ENCODE measurements at regions not wholly inside any gene's neighbourhood (a gene's known extent, or its start where the extent isn't known, plus 50 kb on each side); places are given as distances from the start of the nearest gene placed in this dataset.

DNA sequence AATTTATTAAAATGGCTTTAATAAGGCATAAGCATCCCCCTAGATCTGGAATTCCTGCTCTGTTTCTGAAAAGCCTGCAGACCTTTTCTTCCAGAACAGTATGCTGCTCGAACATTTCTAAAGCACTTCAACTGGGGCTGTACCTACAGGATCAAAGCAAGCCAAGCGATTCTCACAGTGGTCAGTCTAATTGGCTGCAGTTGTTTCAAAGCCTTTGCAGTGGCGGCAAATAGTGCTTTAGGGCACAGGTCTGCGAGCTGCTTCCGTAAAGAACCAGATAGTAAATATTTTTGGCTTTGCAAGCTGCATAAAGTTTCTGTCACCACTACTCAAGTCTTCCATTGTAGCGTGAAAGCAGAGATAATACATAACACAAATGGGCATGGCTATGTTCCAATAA lies 88.9 kb upstream of the FBXL4 start:
- TF ChIP-seq, protein P1, sequence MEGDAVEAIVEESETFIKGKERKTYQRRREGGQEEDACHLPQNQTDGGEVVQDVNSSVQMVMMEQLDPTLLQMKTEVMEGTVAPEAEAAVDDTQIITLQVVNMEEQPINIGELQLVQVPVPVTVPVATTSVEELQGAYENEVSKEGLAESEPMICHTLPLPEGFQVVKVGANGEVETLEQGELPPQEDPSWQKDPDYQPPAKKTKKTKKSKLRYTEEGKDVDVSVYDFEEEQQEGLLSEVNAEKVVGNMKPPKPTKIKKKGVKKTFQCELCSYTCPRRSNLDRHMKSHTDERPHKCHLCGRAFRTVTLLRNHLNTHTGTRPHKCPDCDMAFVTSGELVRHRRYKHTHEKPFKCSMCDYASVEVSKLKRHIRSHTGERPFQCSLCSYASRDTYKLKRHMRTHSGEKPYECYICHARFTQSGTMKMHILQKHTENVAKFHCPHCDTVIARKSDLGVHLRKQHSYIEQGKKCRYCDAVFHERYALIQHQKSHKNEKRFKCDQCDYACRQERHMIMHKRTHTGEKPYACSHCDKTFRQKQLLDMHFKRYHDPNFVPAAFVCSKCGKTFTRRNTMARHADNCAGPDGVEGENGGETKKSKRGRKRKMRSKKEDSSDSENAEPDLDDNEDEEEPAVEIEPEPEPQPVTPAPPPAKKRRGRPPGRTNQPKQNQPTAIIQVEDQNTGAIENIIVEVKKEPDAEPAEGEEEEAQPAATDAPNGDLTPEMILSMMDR (IDR thresholded peaks at IDR 0.05), result no peak
- no peak for TF ChIP-seq POLR2A (IDR thresholded peaks at IDR 0.05)
- Histone ChIP-seq H3K4me3 (no peak overlapping the region), H3K36me3 (no peaks in the 10 kb centered on the region), H3K27ac (no peak overlapping the region), H3K4me1 (no peaks in the 10 kb centered on the region), H3K9me3 (no peaks in the 10 kb centered on the region), H3K27me3 (no peaks in the 10 kb centered on the region)
- intact Hi-C loops (cut with DNase I; ENCODE audit: low total_unique reads), result no loop called here
- DNase-seq, result no peak

DNA sequence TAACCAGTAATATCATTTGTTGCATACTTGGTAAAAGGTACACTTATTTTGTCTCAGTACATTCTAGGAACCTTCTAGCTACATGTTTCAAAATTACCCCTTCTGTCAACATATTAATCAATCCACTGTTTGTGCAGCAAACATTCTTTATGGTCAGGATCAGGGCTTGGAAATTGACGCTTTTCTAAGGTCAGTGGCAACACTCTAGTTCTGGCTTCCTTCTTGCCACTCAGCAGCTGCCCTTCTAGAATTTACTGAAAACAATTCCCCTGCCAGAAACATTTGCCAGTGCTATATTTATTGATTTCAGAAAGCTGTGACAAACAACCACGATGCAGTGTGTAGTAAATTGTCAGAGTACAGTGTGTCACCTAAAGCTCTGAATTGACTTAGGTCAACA lies 84.7 kb upstream of the FBXL4 start:
- Histone ChIP-seq H3K4me3 (no peak overlapping the region), H3K27me3 (no peaks in the 10 kb centered on the region), H3K36me3 (no peaks in the 10 kb centered on the region), H3K9me3 (no peaks in the 10 kb centered on the region), H3K27ac (no peak overlapping the region), H3K4me1 (no peaks in the 10 kb centered on the region)
- no peak for DNase-seq
- intact Hi-C loops (cut with DNase I; ENCODE audit: low total_unique reads), result no loop called here
- TF ChIP-seq, protein P1 (IDR thresholded peaks at IDR 0.05), result no peak

DNA sequence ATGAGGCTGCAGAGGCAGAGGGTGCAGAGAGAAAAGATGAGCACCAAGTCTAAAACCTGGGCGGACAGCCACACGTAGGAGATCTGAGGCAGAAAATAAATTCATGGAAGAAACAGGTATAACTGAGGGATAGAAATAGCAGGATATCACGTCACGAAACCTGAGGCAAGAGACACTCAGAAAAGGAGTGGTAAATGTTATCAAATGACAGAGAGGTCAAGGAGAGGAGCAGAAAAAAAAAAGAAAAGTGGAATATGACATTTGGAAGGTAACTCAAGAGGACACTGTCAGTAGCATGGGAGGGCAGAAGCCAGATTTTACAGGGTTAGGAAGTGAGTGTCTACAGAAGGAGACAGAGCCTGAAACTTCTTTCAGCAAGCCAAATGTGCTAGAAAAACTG lies 84.2 kb upstream of the FBXL4 start:
- DNase-seq, result no peak
- TF ChIP-seq, protein P1 (IDR thresholded peaks at IDR 0.05), result no peak
- intact Hi-C loops (cut with DNase I; ENCODE audit: low total_unique reads), result no loop called here
- H3K4me3 ChIP-seq, result no peak overlapping the region
- H3K9me3 ChIP-seq, result no peaks in the 10 kb centered on the region
- H3K36me3 ChIP-seq, result no peaks in the 10 kb centered on the region
- no peaks in the 10 kb centered on the region for H3K4me1 ChIP-seq
- H3K27ac ChIP-seq, result no peak overlapping the region
- no peaks in the 10 kb centered on the region for H3K27me3 ChIP-seq

DNA sequence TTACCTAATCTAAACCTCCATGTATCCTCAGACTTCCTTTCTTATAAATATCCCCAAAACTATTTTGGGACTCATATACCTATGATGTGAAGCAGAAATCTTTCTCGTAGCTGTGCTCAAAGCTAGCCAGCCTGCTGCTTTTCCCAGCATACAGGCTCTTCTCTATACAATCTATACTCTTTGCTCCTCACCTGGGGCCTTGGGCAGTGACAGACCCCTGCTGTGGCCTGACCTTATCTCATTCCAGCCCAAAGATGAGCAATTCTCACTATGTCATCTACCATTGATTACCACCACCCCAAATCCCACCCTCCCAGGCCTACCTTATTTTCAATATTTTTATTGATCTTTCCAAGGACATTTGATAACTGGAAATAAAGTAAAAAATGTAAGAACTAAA lies 83.2 kb upstream of the FBXL4 start:
- H3K27ac ChIP-seq, result no peak overlapping the region
- H3K27me3 ChIP-seq, result no peaks in the 10 kb centered on the region

DNA sequence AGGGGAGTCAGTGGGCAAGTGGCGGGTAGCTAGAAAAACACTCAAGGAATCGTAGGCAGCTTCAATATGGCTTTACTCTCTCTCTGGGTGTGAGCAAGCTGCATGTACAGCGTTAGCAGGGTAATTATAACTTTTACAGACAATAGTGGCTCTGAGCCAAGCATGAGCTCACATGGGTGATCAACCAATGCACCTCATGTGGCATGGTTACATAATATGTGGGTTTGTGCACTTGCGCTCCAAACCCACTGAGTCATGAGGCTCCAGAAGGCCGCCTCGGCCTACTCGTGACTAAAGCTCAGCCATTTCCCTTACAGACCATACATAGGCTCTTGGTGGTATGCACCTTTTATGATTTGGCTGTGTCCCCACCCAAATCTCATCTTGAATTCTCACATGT lies 78.4 kb upstream of the FBXL4 start:
- Histone ChIP-seq H3K27me3 (no peaks in the 10 kb centered on the region), H3K9me3 (no peaks in the 10 kb centered on the region), H3K4me3 (no peak overlapping the region), H3K4me1 (no peaks in the 10 kb centered on the region), H3K36me3 (no peaks in the 10 kb centered on the region), H3K27ac (no peak overlapping the region)
- TF ChIP-seq, protein P1 (IDR thresholded peaks at IDR 0.05), result no peak
- TF ChIP-seq POLR2A (IDR thresholded peaks at IDR 0.05), result no peak
- intact Hi-C loops (cut with DNase I; ENCODE audit: low total_unique reads), result no loop called here
- DNase-seq, result no peak

More for the DNA sequence above, 83.2 kb upstream of the FBXL4 start:
- no peaks in the 10 kb centered on the region for H3K36me3 ChIP-seq
- TF ChIP-seq POLR2A (IDR thresholded peaks at IDR 0.05), result no peak
- TF ChIP-seq, protein P1 (IDR thresholded peaks at IDR 0.05), result no peak
- intact Hi-C loops (cut with DNase I; ENCODE audit: low total_unique reads), result no loop called here
- H3K4me1 ChIP-seq, result no peaks in the 10 kb centered on the region
- H3K4me3 ChIP-seq, result no peak overlapping the region
- H3K9me3 ChIP-seq, result no peaks in the 10 kb centered on the region
- DNase-seq, result no peak

All from uterus (tissue), 3 donors.